Suprapubic skin (tissue), 4 donors: ENCODE measurements at regions not wholly inside any gene's neighbourhood (a gene's known extent, or its start where the extent isn't known, plus 50 kb on each side); places are given as distances from the start of the nearest gene placed in this dataset.

Experiments
- DNase-seq, 2 donors: peaks; one replicate each; pipeline ENCODE4 v3.0.0-alpha.2; 2019; ENCODE audit warnings: low spot score in 2 of 2
- H3K27ac ChIP-seq: fragments of 200-600 bp; sonication (generic); one replicate; pipeline ENCODE4 v1.5.1; 2019
- H3K27me3 ChIP-seq: fragments of 200-600 bp; sonication (generic); one replicate; pipeline ENCODE4 v1.5.1; 2019
- H3K36me3 ChIP-seq: fragments of 200-600 bp; sonication (generic); one replicate; pipeline ENCODE4 v1.5.1; 2019
- H3K4me1 ChIP-seq: fragments of 200-600 bp; sonication (generic); one replicate; pipeline ENCODE4 v1.5.1; 2019
- H3K4me3 ChIP-seq: fragments of 200-600 bp; sonication (generic); one replicate; pipeline ENCODE4 v1.5.1; 2019; ENCODE audit warnings: mild to moderate bottlenecking
- H3K9me3 ChIP-seq: fragments of 200-600 bp; sonication (generic); one replicate; pipeline ENCODE4 v1.5.1; 2019
- CTCF ChIP-seq, 2 donors: fragments of 200-600 bp in 1 of 2; fragments of 450-650 bp in 1 of 2; sonication (generic) in 1 of 2; IDR thresholded peaks; one replicate each; pipeline ENCODE4 v1.5.1; 2016 to 2019; ENCODE audit warnings: antibody characterized with exemption in 2 of 2, mild to moderate bottlenecking in 1 of 2, moderate library complexity in 1 of 2
- EP300 ChIP-seq: sonication (generic); formaldehyde crosslinking; IDR thresholded peaks from one replicate; pipeline ENCODE4 v1.6.1; 2017; ENCODE audit warnings: antibody characterized with exemption
- POLR2A ChIP-seq, 2 donors: fragments of 450-650 bp; IDR thresholded peaks; one replicate each; pipeline ENCODE4 v1.6.1; 2017; ENCODE audit warnings: antibody characterized with exemption in 2 of 2, mild to moderate bottlenecking in 2 of 2, moderate library complexity in 2 of 2
- POLR2AphosphoS5 ChIP-seq, 3 donors: sonication (generic); formaldehyde crosslinking; IDR thresholded peaks; one replicate each; pipeline ENCODE4 v1.6.1; 2017; ENCODE audit warnings: antibody characterized with exemption in 3 of 3
- WGBS: methylation state at CpG from one replicate; pipeline ENCODE4 v1.1.5; 2018; 5-methylcytosine and 5-hydroxymethylcytosine counted together

GRCh38 chr6:91105532-91105931, 518.7 kb upstream of the MAP3K7 start:
- Histone ChIP-seq H3K27me3 (no peaks in the 10 kb centered on the region), H3K36me3 (no peaks in the 10 kb centered on the region), H3K4me1 (no peaks in the 10 kb centered on the region), H3K4me3 (no peak overlapping the region), H3K9me3 (no peaks in the 10 kb centered on the region), H3K27ac (no peak overlapping the region)
- TF ChIP-seq CTCF (IDR thresholded peaks at IDR 0.05) (no peak), EP300 (no peak), POLR2AphosphoS5 (IDR thresholded peaks at IDR 0.05) (no peak), POLR2A (IDR thresholded peaks at IDR 0.05) (no peak)
- no peak for DNase-seq

GRCh38 chr6:91099479-91099878, 512.6 kb upstream of the MAP3K7 start:
- H3K4me1 ChIP-seq, result peaks cover 3% of the 10 kb centered on the region
- 93% methylated on average over 1 of the region's 1 CpG for WGBS
- H3K36me3 ChIP-seq, result no peaks in the 10 kb centered on the region
- H3K27me3 ChIP-seq, result no peaks in the 10 kb centered on the region
- DNase-seq, result no peak
- no peak overlapping the region for H3K4me3 ChIP-seq
- no peaks in the 10 kb centered on the region for H3K9me3 ChIP-seq
- TF ChIP-seq POLR2A (IDR thresholded peaks at IDR 0.05) (no peak), CTCF (IDR thresholded peaks at IDR 0.05) (no peak), EP300 (no peak), POLR2AphosphoS5 (IDR thresholded peaks at IDR 0.05) (no peak)
- H3K27ac ChIP-seq, result no peak overlapping the region

- no peak for TF ChIP-seq POLR2AphosphoS5 (IDR thresholded peaks at IDR 0.05)
- no peak for TF ChIP-seq CTCF (IDR thresholded peaks at IDR 0.05)
- no peak for TF ChIP-seq POLR2A (IDR thresholded peaks at IDR 0.05)
- no peak for TF ChIP-seq EP300
Observed at GRCh38 chr6:91098006-91098405, 511.1 kb upstream of the MAP3K7 start.

GRCh38 chr6:91097364-91097763, 510.5 kb upstream of the MAP3K7 start:
- H3K27me3 ChIP-seq, result no peaks in the 10 kb centered on the region
- 16% methylated on average over 5 of the region's 5 CpGs for whole genome bisulfite sequencing
- no peaks in the 10 kb centered on the region for H3K36me3 ChIP-seq
- no peak for DNase-seq
- H3K27ac ChIP-seq, result no peak overlapping the region
- H3K4me1 ChIP-seq, result peaks cover 3% of the 10 kb centered on the region
- no peak for TF ChIP-seq POLR2AphosphoS5 (IDR thresholded peaks at IDR 0.05)
- TF ChIP-seq EP300, result no peak
- TF ChIP-seq CTCF (IDR thresholded peaks at IDR 0.05), result no peak
- no peak for TF ChIP-seq POLR2A (IDR thresholded peaks at IDR 0.05)
- no peaks in the 10 kb centered on the region for H3K9me3 ChIP-seq
- H3K4me3 ChIP-seq, result no peak overlapping the region

More at GRCh38 chr6:91098006-91098405, 511.1 kb upstream of the MAP3K7 start:
- Histone ChIP-seq H3K27me3 (no peaks in the 10 kb centered on the region), H3K4me3 (no peak overlapping the region), H3K27ac (no peak overlapping the region), H3K36me3 (no peaks in the 10 kb centered on the region), H3K9me3 (no peaks in the 10 kb centered on the region), H3K4me1 (peaks cover 3% of the 10 kb centered on the region)
- no peak for DNase-seq
- WGBS, result 56% methylated on average over 5 of the region's 5 CpGs

GRCh38 chr6:91094806-91095475, 508.1 kb upstream of the MAP3K7 start:
- Histone ChIP-seq H3K27me3 (no peaks in the 10 kb centered on the region), H3K27ac (no peak overlapping the region), H3K9me3 (no peaks in the 10 kb centered on the region), H3K4me1 (peaks cover 3% of the 10 kb centered on the region), H3K36me3 (no peaks in the 10 kb centered on the region), H3K4me3 (no peak overlapping the region)
- DNase-seq, result no peak
- no peak for TF ChIP-seq POLR2A (IDR thresholded peaks at IDR 0.05)
- TF ChIP-seq POLR2AphosphoS5 (IDR thresholded peaks at IDR 0.05), result no peak
- no peak for TF ChIP-seq EP300
- TF ChIP-seq CTCF (IDR thresholded peaks at IDR 0.05), result no peak
